GM18520 (cell line): ENCODE measurements at regions not wholly inside any gene's neighbourhood (a gene's known extent, or its start where the extent isn't known, plus 50 kb on each side); places are given as distances from the start of the nearest gene placed in this dataset.

Source experiments
- ATAC-seq: cut with Tn5 transposase; IDR thresholded peaks from one replicate; pipeline ENCODE4 v1.9.1; 2021; ENCODE audit not compliant: unreplicated experiment

- ATAC-seq, result no peak
These were observed 521.9 kb upstream of the RGS18 start for GRCh38 chr1:191636345-191636744.

GRCh38 chr1:191641420-191642260 lies 516.6 kb upstream of the RGS18 start:
- no peak for ATAC-seq

- no peak for ATAC-seq
These were observed 515.2 kb upstream of the RGS18 start for GRCh38 chr1:191643060-191643459.

GRCh38 chr1:191648939-191649338 lies 509.3 kb upstream of the RGS18 start:
- no peak for ATAC-seq

- no peak for ATAC-seq
These were observed 496.2 kb upstream of the RGS18 start for GRCh38 chr1:191662051-191662450.

- ATAC-seq, result no peak
These were observed 495.5 kb upstream of the RGS18 start for GRCh38 chr1:191662746-191663145.

- ATAC-seq, result no peak
These were observed 489.7 kb upstream of the RGS18 start for GRCh38 chr1:191668525-191668924.

- ATAC-seq, result no peak
These were observed 488.6 kb upstream of the RGS18 start for GRCh38 chr1:191669629-191670028.

GRCh38 chr1:191671236-191671635 lies 487.0 kb upstream of the RGS18 start:
- ATAC-seq, result no peak

- no peak for ATAC-seq
These were observed 483.6 kb upstream of the RGS18 start for GRCh38 chr1:191674626-191675179.

GRCh38 chr1:191675856-191676783 lies 482.1 kb upstream of the RGS18 start:
- no peak for ATAC-seq

- no peak for ATAC-seq
These were observed 472.6 kb upstream of the RGS18 start for GRCh38 chr1:191685669-191686068.

GRCh38 chr1:191687721-191688120 lies 470.5 kb upstream of the RGS18 start:
- ATAC-seq, result no peak

- ATAC-seq, result no peak
These were observed 467.3 kb upstream of the RGS18 start for GRCh38 chr1:191690931-191691330.

- ATAC-seq, result no peak
These were observed 464.5 kb upstream of the RGS18 start for GRCh38 chr1:191693797-191694196.

GRCh38 chr1:191695865-191696264 lies 462.4 kb upstream of the RGS18 start:
- peak; percentile 91 for ATAC-seq

- ATAC-seq, result no peak
These were observed 461.9 kb upstream of the RGS18 start for GRCh38 chr1:191696354-191696753.

GRCh38 chr1:191697556-191697955 lies 460.7 kb upstream of the RGS18 start:
- no peak for ATAC-seq

GRCh38 chr1:191698246-191698645 lies 460.0 kb upstream of the RGS18 start:
- no peak for ATAC-seq

GRCh38 chr1:191699343-191699742 lies 458.9 kb upstream of the RGS18 start:
- ATAC-seq, result peak; percentile 31

GRCh38 chr1:191700922-191701321 lies 457.3 kb upstream of the RGS18 start:
- ATAC-seq, result no peak

- ATAC-seq, result no peak
These were observed 456.1 kb upstream of the RGS18 start for GRCh38 chr1:191702124-191702523.
